Hepatocyte (in vitro differentiated cells): ENCODE measurements at regions not wholly inside any gene's neighbourhood (a gene's known extent, or its start where the extent isn't known, plus 50 kb on each side); places are given as distances from the start of the nearest gene placed in this dataset.

Experiments used
- CTCF ChIP-seq: fragments of 200-600 bp; sonication (generic); IDR thresholded peaks from 2 replicates; pipeline ENCODE4 v1.5.1; 2016; ENCODE audit warnings: antibody characterized with exemption, mild to moderate bottlenecking; ENCODE audit not compliant: poor library complexity
- EZH2 ChIP-seq: fragments of 200-600 bp; sonication (generic); IDR thresholded peaks from 2 replicates; pipeline ENCODE4 v1.6.1; 2016; ENCODE audit warnings: antibody characterized with exemption, mild to moderate bottlenecking, borderline replicate concordance

GRCh38 chr2:34096562-34097171, 497.6 kb upstream of the FAM98A start:
- peak; percentile 81 for TF ChIP-seq CTCF
- no peak for TF ChIP-seq EZH2
